ENCODE measurements at regions not wholly inside any gene's neighbourhood (a gene's known extent, or its start where the extent isn't known, plus 50 kb on each side); places are given as distances from the start of the nearest gene placed in this dataset.

DNA sequence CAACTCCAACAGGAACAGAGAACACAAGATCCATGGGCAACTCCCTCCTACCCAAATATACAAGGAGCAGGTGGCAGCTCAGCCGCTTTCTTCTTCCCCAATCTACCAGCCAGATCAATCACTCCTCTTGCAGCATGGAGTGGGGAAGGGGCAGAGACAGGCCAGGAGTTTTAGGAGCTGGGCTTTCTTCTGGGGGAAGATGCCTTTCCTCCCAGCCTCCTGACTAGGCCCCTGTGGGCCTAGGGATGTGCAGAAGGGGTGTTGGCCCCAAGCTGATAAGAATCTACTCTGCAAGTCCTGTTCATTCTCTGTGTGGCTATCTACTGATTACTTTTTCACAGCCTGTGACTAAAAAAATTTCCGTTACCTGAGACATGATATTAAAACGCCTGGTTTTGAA is 189.0 kb downstream of the BCAS1 start:
- no peak for ATAC-seq
- peaks cover 8% of the 10 kb centered on the region for H3K4me1 ChIP-seq
- H3K9me3 ChIP-seq, result no peaks in the 10 kb centered on the region
- WGBS, 2 donors, result 89% methylated on average over 3 of the region's 3 CpGs
- intact Hi-C loops (cut with DNase I), result no loop called here
- TF ChIP-seq CTCF (IDR thresholded peaks at IDR 0.05) (no peak), POLR2A (IDR thresholded peaks at IDR 0.05) (no peak)
- H3K27me3 ChIP-seq, result no peaks in the 10 kb centered on the region
- no peak for DNase-seq
- H3K4me3 ChIP-seq, result no peak overlapping the region
- no peak overlapping the region for H3K27ac ChIP-seq
- H3K36me3 ChIP-seq (replicated peaks in 1 of 2; ENCODE audit: insufficient read depth in 1 of 2, low read depth in 2 of 2), result no peaks in the 10 kb centered on the region

DNA sequence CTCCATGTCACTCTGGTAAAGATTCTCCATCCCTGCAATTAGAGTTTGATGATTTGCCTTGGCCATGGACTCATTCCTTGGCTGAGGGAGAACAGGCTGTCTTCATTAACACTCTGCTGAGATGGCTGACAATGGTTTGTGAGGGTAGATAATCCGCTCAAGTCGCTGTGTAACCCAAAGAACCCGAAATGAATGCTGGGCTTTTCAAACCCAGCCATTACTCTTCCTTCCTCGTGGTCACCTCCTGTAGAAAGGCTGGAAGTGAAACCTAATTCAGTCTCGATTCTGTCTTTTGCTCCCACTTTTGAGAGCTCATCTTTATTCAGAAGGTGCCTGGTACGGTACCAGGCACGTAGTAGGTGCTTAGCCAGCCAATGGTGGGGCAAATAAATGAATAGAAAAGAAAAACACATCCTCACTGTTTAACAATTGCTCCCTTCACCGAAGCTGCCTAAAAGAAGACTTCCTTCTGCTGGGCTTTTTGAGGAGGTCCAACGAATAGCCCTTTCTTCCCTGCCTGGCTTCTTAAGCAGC is 190.2 kb downstream of the BCAS1 start:
- DNase-seq (no peak), ATAC-seq (no peak)
- H3K36me3 ChIP-seq (replicated peaks in 1 of 2; ENCODE audit: insufficient read depth in 1 of 2, low read depth in 2 of 2), result no peaks in the 10 kb centered on the region
- WGBS, 2 donors, result 71 to 78% methylated on average over 9 of the region's 9 CpGs
- no peaks in the 10 kb centered on the region for H3K9me3 ChIP-seq
- no peak overlapping the region for H3K27ac ChIP-seq
- TF ChIP-seq POLR2A (IDR thresholded peaks at IDR 0.05) (no peak), CTCF (IDR thresholded peaks at IDR 0.05) (no peak)
- no peaks in the 10 kb centered on the region for H3K27me3 ChIP-seq
- intact Hi-C loops (cut with DNase I), result no loop called here
- H3K4me3 ChIP-seq, result no peak overlapping the region
- H3K4me1 ChIP-seq, result peaks cover 8% of the 10 kb centered on the region

GRCh38 chr20:53879048-53879684 is 191.2 kb downstream of the BCAS1 start:
- intact Hi-C loops (cut with DNase I), result no loop called here
- no peak for DNase-seq
- Histone ChIP-seq H3K27me3 (no peaks in the 10 kb centered on the region), H3K27ac (no peak overlapping the region), H3K36me3 (replicated peaks in 1 of 2; ENCODE audit: insufficient read depth in 1 of 2, low read depth in 2 of 2) (no peaks in the 10 kb centered on the region), H3K4me1 (peaks cover 8% of the 10 kb centered on the region), H3K9me3 (no peaks in the 10 kb centered on the region), H3K4me3 (no peak overlapping the region)
- no peak for ATAC-seq
- WGBS, 2 donors, result 77 to 82% methylated on average over 10 of the region's 10 CpGs
- TF ChIP-seq CTCF (IDR thresholded peaks at IDR 0.05) (no peak), POLR2A (IDR thresholded peaks at IDR 0.05) (no peak)

DNA sequence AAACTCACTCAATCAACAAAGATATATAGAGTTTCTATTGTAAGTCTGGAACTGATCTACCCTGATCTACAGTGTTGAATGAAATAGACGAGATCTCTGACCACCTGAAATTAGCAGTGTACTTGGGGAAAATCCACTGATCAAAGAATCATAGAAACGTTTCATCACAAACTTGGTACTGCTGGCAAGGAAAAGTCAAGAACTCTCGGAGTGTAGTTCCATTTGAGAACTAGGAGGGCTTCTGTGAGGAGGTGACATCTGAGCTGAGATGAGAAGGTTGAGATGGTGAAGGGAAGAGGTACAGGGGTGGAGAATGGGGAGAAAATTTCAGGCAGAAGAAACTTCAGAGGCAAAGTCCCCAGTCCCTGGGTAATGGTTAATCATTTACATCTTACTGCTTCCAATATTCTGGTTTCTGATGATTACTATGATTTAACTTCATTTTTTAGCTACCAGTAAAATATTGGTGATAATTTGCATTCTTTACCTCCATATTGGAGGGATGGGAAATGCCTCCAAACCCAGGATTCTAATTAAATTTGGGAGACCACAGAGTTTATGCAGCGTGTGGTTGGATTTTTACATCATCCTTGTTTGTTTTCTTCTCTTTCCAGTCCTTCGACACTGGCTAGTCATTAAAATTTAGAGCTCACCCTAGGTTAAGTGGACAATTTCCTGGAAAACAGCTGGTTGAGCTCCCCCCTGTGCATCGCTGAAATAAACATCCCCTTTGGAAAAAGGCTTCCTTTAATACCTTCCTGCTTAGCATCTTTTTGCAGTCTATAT is 191.9 kb downstream of the BCAS1 start:
- no peaks in the 10 kb centered on the region for H3K27me3 ChIP-seq
- intact Hi-C loops (cut with DNase I), result no loop called here
- H3K36me3 ChIP-seq (replicated peaks in 1 of 2; ENCODE audit: insufficient read depth in 1 of 2, low read depth in 2 of 2), result no peaks in the 10 kb centered on the region
- DNase-seq, result no peak
- TF ChIP-seq CTCF (IDR thresholded peaks at IDR 0.05) (no peak), POLR2A (IDR thresholded peaks at IDR 0.05) (no peak)
- H3K9me3 ChIP-seq, result no peaks in the 10 kb centered on the region
- no peak for ATAC-seq
- no peak overlapping the region for H3K4me3 ChIP-seq
- H3K4me1 ChIP-seq, result peaks cover 8% of the 10 kb centered on the region
- 53 to 54% methylated on average over 6 of the region's 6 CpGs for WGBS, 2 donors
- H3K27ac ChIP-seq, result no peak overlapping the region

Data from body of pancreas (tissue), 4 donors.